ENCODE measurements at regions not wholly inside any gene's neighbourhood (a gene's known extent, or its start where the extent isn't known, plus 50 kb on each side); places are given as distances from the start of the nearest gene placed in this dataset.

DNA sequence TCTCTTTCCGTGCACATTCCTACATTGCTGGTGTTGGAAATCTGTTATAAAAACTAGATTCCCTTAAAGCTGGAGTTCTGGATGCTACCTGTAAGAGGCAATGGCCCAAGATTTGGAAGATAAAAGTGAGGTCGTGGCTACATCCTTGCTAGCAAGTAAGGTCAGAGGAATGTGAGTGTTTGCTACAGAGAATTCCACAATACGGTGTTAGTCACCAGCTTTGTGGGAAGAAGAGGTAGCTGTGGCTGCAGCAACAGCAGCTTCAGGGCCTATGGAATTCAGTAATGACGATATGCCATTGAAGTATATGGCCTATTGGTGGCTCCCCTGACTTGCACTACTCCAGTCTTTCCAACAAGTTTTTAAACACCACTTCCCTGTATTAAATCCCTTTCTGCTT is 227.7 kb upstream of the TMEM260 start:
- no peaks in the 10 kb centered on the region for H3K4me1 ChIP-seq (ENCODE audit: control insufficient read depth in 2 of 3, insufficient read depth in 2 of 3, low read depth in 1 of 3, low read length in 3 of 3)
- no peaks in the 10 kb centered on the region for H3K27me3 ChIP-seq (ENCODE audit: control insufficient read depth, insufficient read depth, low read length)
- H3K9me3 ChIP-seq (ENCODE audit: control insufficient read depth in 2 of 3, insufficient read depth in 1 of 3, low read length in 3 of 3) = peaks cover 0 to 6% (median 0%) of the 10 kb centered on the region in 3 donors
- H3K36me3 ChIP-seq (ENCODE audit: control insufficient read depth in 2 of 3, insufficient read depth in 3 of 3, low read length in 3 of 3) = no peaks in the 10 kb centered on the region
- H3K9ac ChIP-seq (ENCODE audit: low read length in 3 of 3) = no peak overlapping the region
- no peak overlapping the region for H3K4me3 ChIP-seq (ENCODE audit: low read length in 3 of 3)
- intact Hi-C loops (cut with DNase I) = no loop called here
- TF ChIP-seq, protein P1, sequence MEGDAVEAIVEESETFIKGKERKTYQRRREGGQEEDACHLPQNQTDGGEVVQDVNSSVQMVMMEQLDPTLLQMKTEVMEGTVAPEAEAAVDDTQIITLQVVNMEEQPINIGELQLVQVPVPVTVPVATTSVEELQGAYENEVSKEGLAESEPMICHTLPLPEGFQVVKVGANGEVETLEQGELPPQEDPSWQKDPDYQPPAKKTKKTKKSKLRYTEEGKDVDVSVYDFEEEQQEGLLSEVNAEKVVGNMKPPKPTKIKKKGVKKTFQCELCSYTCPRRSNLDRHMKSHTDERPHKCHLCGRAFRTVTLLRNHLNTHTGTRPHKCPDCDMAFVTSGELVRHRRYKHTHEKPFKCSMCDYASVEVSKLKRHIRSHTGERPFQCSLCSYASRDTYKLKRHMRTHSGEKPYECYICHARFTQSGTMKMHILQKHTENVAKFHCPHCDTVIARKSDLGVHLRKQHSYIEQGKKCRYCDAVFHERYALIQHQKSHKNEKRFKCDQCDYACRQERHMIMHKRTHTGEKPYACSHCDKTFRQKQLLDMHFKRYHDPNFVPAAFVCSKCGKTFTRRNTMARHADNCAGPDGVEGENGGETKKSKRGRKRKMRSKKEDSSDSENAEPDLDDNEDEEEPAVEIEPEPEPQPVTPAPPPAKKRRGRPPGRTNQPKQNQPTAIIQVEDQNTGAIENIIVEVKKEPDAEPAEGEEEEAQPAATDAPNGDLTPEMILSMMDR (IDR thresholded peaks at IDR 0.05; ENCODE audit: borderline replicate concordance, extremely low read depth, insufficient read depth) = no peak
- FAIRE-seq (no peak), DNase-seq (no peak)
- no peak overlapping the region for H3K27ac ChIP-seq (ENCODE audit: low read depth in 2 of 2, low read length in 2 of 2)

- peaks cover 0 to 6% (median 0%) of the 10 kb centered on the region in 3 donors for H3K9me3 ChIP-seq (ENCODE audit: control insufficient read depth in 2 of 3, insufficient read depth in 1 of 3, low read length in 3 of 3)
- intact Hi-C loops (cut with DNase I) = no loop called here
- no peak overlapping the region for H3K27ac ChIP-seq (ENCODE audit: low read depth in 2 of 2, low read length in 2 of 2)
- no peak overlapping the region for H3K9ac ChIP-seq (ENCODE audit: low read length in 3 of 3)
- no peaks in the 10 kb centered on the region for H3K36me3 ChIP-seq (ENCODE audit: control insufficient read depth in 2 of 3, insufficient read depth in 3 of 3, low read length in 3 of 3)
- H3K4me3 ChIP-seq (ENCODE audit: low read length in 3 of 3) = no peak overlapping the region
- TF ChIP-seq, protein P1 (IDR thresholded peaks at IDR 0.05; ENCODE audit: borderline replicate concordance, extremely low read depth, insufficient read depth) = no peak
- H3K27me3 ChIP-seq (ENCODE audit: control insufficient read depth, insufficient read depth, low read length) = no peaks in the 10 kb centered on the region
- DNase-seq (no peak), FAIRE-seq (no peak)
- no peaks in the 10 kb centered on the region for H3K4me1 ChIP-seq (ENCODE audit: control insufficient read depth in 2 of 3, insufficient read depth in 2 of 3, low read depth in 1 of 3, low read length in 3 of 3)
Measured at GRCh38 chr14:56352999-56353398, 226.6 kb upstream of the TMEM260 start.

GRCh38 chr14:56357428-56357827 is 222.2 kb upstream of the TMEM260 start:
- DNase-seq = no peak
- Histone ChIP-seq H3K4me3 (ENCODE audit: low read length in 3 of 3) (no peak overlapping the region), H3K4me1 (ENCODE audit: control insufficient read depth in 2 of 3, insufficient read depth in 2 of 3, low read depth in 1 of 3, low read length in 3 of 3) (no peaks in the 10 kb centered on the region), H3K36me3 (ENCODE audit: control insufficient read depth in 2 of 3, insufficient read depth in 3 of 3, low read length in 3 of 3) (no peaks in the 10 kb centered on the region), H3K27me3 (ENCODE audit: control insufficient read depth, insufficient read depth, low read length) (no peaks in the 10 kb centered on the region), H3K9me3 (ENCODE audit: control insufficient read depth in 2 of 3, insufficient read depth in 1 of 3, low read length in 3 of 3) (no peaks in the 10 kb centered on the region), H3K9ac (ENCODE audit: low read length in 3 of 3) (no peak overlapping the region), H3K27ac (ENCODE audit: low read depth in 2 of 2, low read length in 2 of 2) (no peak overlapping the region)
- TF ChIP-seq, protein P1 (IDR thresholded peaks at IDR 0.05; ENCODE audit: borderline replicate concordance, extremely low read depth, insufficient read depth) = no peak
- intact Hi-C loops (cut with DNase I) = no loop called here
- FAIRE-seq = no peak

GRCh38 chr14:56358275-56358674 is 221.3 kb upstream of the TMEM260 start:
- no peak for FAIRE-seq
- Histone ChIP-seq H3K27me3 (ENCODE audit: control insufficient read depth, insufficient read depth, low read length) (no peaks in the 10 kb centered on the region), H3K36me3 (ENCODE audit: control insufficient read depth in 2 of 3, insufficient read depth in 3 of 3, low read length in 3 of 3) (no peaks in the 10 kb centered on the region), H3K9ac (ENCODE audit: low read length in 3 of 3) (no peak overlapping the region), H3K4me1 (ENCODE audit: control insufficient read depth in 2 of 3, insufficient read depth in 2 of 3, low read depth in 1 of 3, low read length in 3 of 3) (no peaks in the 10 kb centered on the region), H3K27ac (ENCODE audit: low read depth in 2 of 2, low read length in 2 of 2) (no peak overlapping the region), H3K9me3 (ENCODE audit: control insufficient read depth in 2 of 3, insufficient read depth in 1 of 3, low read length in 3 of 3) (no peaks in the 10 kb centered on the region), H3K4me3 (ENCODE audit: low read length in 3 of 3) (no peak overlapping the region)
- DNase-seq = no peak
- TF ChIP-seq, protein P1 (IDR thresholded peaks at IDR 0.05; ENCODE audit: borderline replicate concordance, extremely low read depth, insufficient read depth) = no peak
- intact Hi-C loops (cut with DNase I) = no loop called here
